Liver (tissue), 8 donors: ENCODE measurements at regions not wholly inside any gene's neighbourhood (a gene's known extent, or its start where the extent isn't known, plus 50 kb on each side); places are given as distances from the start of the nearest gene placed in this dataset.

ENCODE experiments used
- DNase-seq: peaks from one replicate; pipeline ENCODE4 v3.0.0-alpha.2; 2017; ENCODE audit warnings: low spot score
- H3K27ac ChIP-seq, 2 donors: one replicate each; pipeline ENCODE4 v1.7.0; 2013; ENCODE audit warnings: inconsistent platforms in 2 of 2, low read length in 2 of 2, control low read depth in 1 of 2, low read depth in 1 of 2, mild to moderate bottlenecking in 1 of 2
- H3K27me3 ChIP-seq, 4 donors: one replicate each; pipeline versions ENCODE4 v1.6.1 to v1.7.0; 2013; ENCODE audit warnings: low read length in 3 of 4, inconsistent platforms in 1 of 4, mild to moderate bottlenecking in 1 of 4, moderate library complexity in 1 of 4; ENCODE audit not compliant: control insufficient read depth in 4 of 4, insufficient read depth in 4 of 4
- H3K36me3 ChIP-seq, 4 donors: one replicate each; pipeline versions ENCODE4 v1.6.1 to v1.7.0; 2013; ENCODE audit warnings: low read length in 3 of 4, mild to moderate bottlenecking in 3 of 4, low read depth in 1 of 4, moderate library complexity in 1 of 4; ENCODE audit not compliant: control insufficient read depth in 4 of 4, insufficient read depth in 3 of 4
- H3K4me1 ChIP-seq, 4 donors: one replicate each; pipeline versions ENCODE4 v1.6.1 to v1.7.0; 2013; ENCODE audit warnings: low read length in 3 of 4, mild to moderate bottlenecking in 3 of 4, moderate library complexity in 1 of 4; ENCODE audit not compliant: control insufficient read depth in 4 of 4, insufficient read depth in 4 of 4
- H3K4me3 ChIP-seq, 3 donors: one replicate each; pipeline versions ENCODE4 v1.6.1 to v1.7.0; 2013; ENCODE audit warnings: low read length in 3 of 3, control low read depth in 1 of 3, low read depth in 1 of 3, mild to moderate bottlenecking in 1 of 3
- H3K9ac ChIP-seq, 2 donors: one replicate each; pipeline ENCODE4 v1.7.0; 2013; ENCODE audit warnings: low read length in 2 of 2, mild to moderate bottlenecking in 2 of 2, moderate library complexity in 2 of 2, control low read depth in 1 of 2, low read depth in 1 of 2
- H3K9me3 ChIP-seq, 4 donors: one replicate each; pipeline versions ENCODE4 v1.6.1 to v1.7.0; 2013; ENCODE audit warnings: low read length in 3 of 4; ENCODE audit not compliant: control insufficient read depth in 4 of 4
- ATF3 ChIP-seq: IDR thresholded peaks from 2 replicates; pipeline ENCODE4 v1.6.1; 2016; ENCODE audit warnings: antibody characterized with exemption
- CTCF ChIP-seq: fragments of 150-350 bp; IDR thresholded peaks from 2 replicates; pipeline ENCODE4 v1.5.1; 2017; ENCODE audit warnings: improper control_type of control experiment, low read depth, low read length; ENCODE audit not compliant: missing input control
- EGR1 ChIP-seq, 2 donors: IDR thresholded peaks; 2 replicates each; pipeline ENCODE4 v1.6.1; 2016 to 2018; ENCODE audit warnings: antibody characterized with exemption in 2 of 2, low read depth in 2 of 2
- FOXA1 ChIP-seq: IDR thresholded peaks from 2 replicates; pipeline ENCODE4 v1.6.1; 2016; ENCODE audit warnings: antibody characterized with exemption
- FOXA2 ChIP-seq: IDR thresholded peaks from 2 replicates; pipeline ENCODE4 v1.6.1; 2016; ENCODE audit warnings: antibody characterized with exemption
- GABPA ChIP-seq, 2 donors: IDR thresholded peaks in 1 of 2; conservative IDR thresholded peaks in 1 of 2; 2 replicates each; pipeline ENCODE4 v1.6.1; 2016; ENCODE audit warnings: antibody characterized with exemption in 2 of 2, mild to moderate bottlenecking in 1 of 2, moderate library complexity in 1 of 2
- HNF4A ChIP-seq, 2 donors: conservative IDR thresholded peaks; 2 replicates each; pipeline ENCODE4 v1.6.1; 2016; ENCODE audit warnings: antibody characterized with exemption in 2 of 2, mild to moderate bottlenecking in 2 of 2
- HNF4G ChIP-seq: IDR thresholded peaks from 2 replicates; pipeline ENCODE4 v1.6.1; 2016; ENCODE audit warnings: antibody characterized with exemption
- JUND ChIP-seq, 2 donors: IDR thresholded peaks; 2 replicates each; pipeline ENCODE4 v1.6.1; 2016; ENCODE audit warnings: antibody characterized with exemption in 2 of 2
- MAX ChIP-seq: IDR thresholded peaks from 2 replicates; pipeline ENCODE4 v1.6.1; 2016; ENCODE audit warnings: antibody characterized with exemption
- NR2F2 ChIP-seq: IDR thresholded peaks from 2 replicates; pipeline ENCODE4 v1.6.1; 2016; ENCODE audit warnings: antibody characterized with exemption
- RAD21 ChIP-seq, 2 donors: IDR thresholded peaks; 2 replicates each; pipeline ENCODE4 v1.6.1; 2016; ENCODE audit warnings: antibody characterized with exemption in 2 of 2, mild to moderate bottlenecking in 2 of 2
- REST ChIP-seq: IDR thresholded peaks from 2 replicates; pipeline ENCODE4 v1.6.1; 2016; ENCODE audit warnings: antibody characterized with exemption, mild to moderate bottlenecking
- RXRA ChIP-seq, 2 donors: IDR thresholded peaks; 2 replicates each; pipeline ENCODE4 v1.6.1; 2017 to 2018; ENCODE audit warnings: antibody characterized with exemption in 2 of 2, mild to moderate bottlenecking in 1 of 2
- SP1 ChIP-seq: IDR thresholded peaks from 2 replicates; pipeline ENCODE4 v1.6.1; 2018; ENCODE audit warnings: antibody characterized with exemption, mild to moderate bottlenecking
- TAF1 ChIP-seq: conservative IDR thresholded peaks from 2 replicates; pipeline ENCODE4 v1.6.1; 2016; ENCODE audit warnings: antibody characterized with exemption, mild to moderate bottlenecking
- YY1 ChIP-seq: IDR thresholded peaks from 2 replicates; pipeline ENCODE4 v1.6.1; 2016; ENCODE audit warnings: antibody characterized with exemption, mild to moderate bottlenecking
- ZBTB33 ChIP-seq: IDR thresholded peaks from 2 replicates; pipeline ENCODE4 v1.6.1; 2016; ENCODE audit warnings: antibody characterized with exemption
- WGBS: extraction: QIAGEN DNeasy Blood & Tissue Kit; methylation state at CpG from one replicate; pipeline ENCODE4 v1.1.7; 2013; 5-methylcytosine and 5-hydroxymethylcytosine counted together
- donor health status: healthy.
- donor health status: healthy.
- donor health status: healthy.
- donor health status: healthy.
- donor health status: healthy.

- 66% methylated on average over 3 of the region's 3 CpGs for WGBS
- TF ChIP-seq CTCF (no peak), YY1 (no peak), HNF4A (conservative IDR thresholded peaks at IDR 0.05) (no peak), JUND (IDR thresholded peaks at IDR 0.05) (no peak), RAD21 (IDR thresholded peaks at IDR 0.05) (no peak), REST (no peak), HNF4G (no peak), ZBTB33 (no peak), FOXA2 (no peak), TAF1 (no peak), FOXA1 (no peak), NR2F2 (no peak), ATF3 (no peak), MAX (no peak), RXRA (IDR thresholded peaks at IDR 0.05) (no peak), SP1 (no peak), GABPA (IDR thresholded peaks at IDR 0.05 in 1 of 2, conservative IDR thresholded peaks at IDR 0.05 in 1 of 2) (no peak), EGR1 (IDR thresholded peaks at IDR 0.05; ENCODE audit: low read depth in 2 of 2) (no peak)
- Histone ChIP-seq H3K36me3 (no peaks in the 10 kb centered on the region), H3K4me1 (no peaks in the 10 kb centered on the region), H3K27ac (no peak overlapping the region), H3K9ac (no peak overlapping the region), H3K27me3 (no peaks in the 10 kb centered on the region), H3K4me3 (no peak overlapping the region), H3K9me3 (peaks cover 0 to 4% (median 1%) of the 10 kb centered on the region in 4 donors)
- no peak for DNase-seq
Measured at GRCh38 chr4:33316578-33316977, 2596.4 kb downstream of the PCDH7 start.

- WGBS: 62% methylated on average over 1 of the region's 1 CpG
- DNase-seq: no peak
- H3K9ac ChIP-seq: no peak overlapping the region
- H3K27ac ChIP-seq: no peak overlapping the region
- no peaks in the 10 kb centered on the region for H3K4me1 ChIP-seq
- no peaks in the 10 kb centered on the region for H3K27me3 ChIP-seq
- H3K36me3 ChIP-seq: no peaks in the 10 kb centered on the region
- no peaks in the 10 kb centered on the region for H3K9me3 ChIP-seq
- no peak for TF ChIP-seq GABPA (IDR thresholded peaks at IDR 0.05 in 1 of 2, conservative IDR thresholded peaks at IDR 0.05 in 1 of 2)
- TF ChIP-seq EGR1 (IDR thresholded peaks at IDR 0.05; ENCODE audit: low read depth in 2 of 2): no peak
- no peak for TF ChIP-seq HNF4A (conservative IDR thresholded peaks at IDR 0.05)
- no peak for TF ChIP-seq SP1
- no peak overlapping the region for H3K4me3 ChIP-seq
Measured at GRCh38 chr4:33323393-33323792, 2603.2 kb downstream of the PCDH7 start.
